Neural cell (in vitro differentiated cells): ENCODE measurements at regions not wholly inside any gene's neighbourhood (a gene's known extent, or its start where the extent isn't known, plus 50 kb on each side); places are given as distances from the start of the nearest gene placed in this dataset.

Experiments used
- H2AFZ ChIP-seq: fragments of 200-600, 300-800 bp; sonication (generic), shearing (Covaris generic); 2 replicates; pipeline ENCODE4 v1.6.0; 2014; ENCODE audit warnings: low read depth, mild to moderate bottlenecking, antibody characterized with exemption, low read length, moderate library complexity
- H3F3A ChIP-seq: fragments of 200-600 bp; shearing (Covaris generic); 2 replicates; pipeline ENCODE4 v1.6.1; 2016; ENCODE audit warnings: mild to moderate bottlenecking, moderate library complexity, mixed read lengths, antibody characterized with exemption, low read length; ENCODE audit not compliant: insufficient read depth, poor library complexity, severe bottlenecking
- H3K27ac ChIP-seq: fragments of 200-600, 300-800 bp; sonication (generic), shearing (Covaris generic); 2 replicates; pipeline ENCODE4 v1.5.1; 2014; ENCODE audit warnings: mild to moderate bottlenecking, low read length, moderate library complexity
- H3K27me3 ChIP-seq: fragments of 300-800, 200-600 bp; sonication (generic), shearing (Covaris generic); 2 replicates; pipeline ENCODE4 v1.6.0; 2014; ENCODE audit warnings: mild to moderate bottlenecking, low read depth, low read length, moderate library complexity; ENCODE audit not compliant: insufficient read depth
- H3K36me3 ChIP-seq: fragments of 300-800, 200-600 bp; sonication (generic), shearing (Covaris generic); 2 replicates; pipeline ENCODE4 v1.5.1; 2014; ENCODE audit warnings: mild to moderate bottlenecking, antibody characterized with exemption, low read length, moderate library complexity; ENCODE audit not compliant: insufficient read depth
- H3K4me2 ChIP-seq: fragments of 300-800, 200-600 bp; sonication (generic), shearing (Covaris generic); 2 replicates; pipeline ENCODE4 v1.6.0; 2014; ENCODE audit warnings: mild to moderate bottlenecking, low read length
- H3K4me3 ChIP-seq: fragments of 300-800, 200-600 bp; sonication (generic), shearing (Covaris generic); 2 replicates; pipeline ENCODE4 v1.5.1; 2014; ENCODE audit warnings: mild to moderate bottlenecking, low read length, moderate library complexity
- H3K79me2 ChIP-seq: fragments of 200-600 bp; shearing (Covaris generic); replicated peaks from 2 replicates; pipeline ENCODE4 v1.6.0; 2014; ENCODE audit warnings: mild to moderate bottlenecking, low read length, moderate library complexity; ENCODE audit not compliant: insufficient read depth
- H3K9ac ChIP-seq: fragments of 300-800, 200-600 bp; sonication (generic), shearing (Covaris generic); 2 replicates; pipeline ENCODE4 v1.6.1; 2016; ENCODE audit warnings: mild to moderate bottlenecking, low read length, mixed read lengths
- H3K9me2 ChIP-seq: fragments of 200-600 bp; shearing (Covaris generic); 2 replicates; pipeline ENCODE4 v1.6.1; 2016; ENCODE audit warnings: mild to moderate bottlenecking, low read length, mixed read lengths; ENCODE audit not compliant: insufficient read depth
- H3K9me3 ChIP-seq: fragments of 200-600, 300-800 bp; sonication (generic), shearing (Covaris generic); 2 replicates; pipeline ENCODE4 v1.6.1; 2016; ENCODE audit warnings: mild to moderate bottlenecking, mixed run types, low read length, moderate library complexity, mixed read lengths
- H4K20me1 ChIP-seq: fragments of 200-600 bp; shearing (Covaris generic); 2 replicates; pipeline ENCODE4 v1.6.1; 2016; ENCODE audit warnings: mild to moderate bottlenecking, mixed run types; ENCODE audit not compliant: insufficient read depth
- CTCF ChIP-seq: fragments of 450-650 bp; IDR thresholded peaks from 2 replicates; pipeline ENCODE4 v1.5.1; 2014; ENCODE audit warnings: antibody characterized with exemption, mild to moderate bottlenecking, moderate library complexity; ENCODE audit not compliant: poor library complexity, severe bottlenecking
- EP300 ChIP-seq: fragments of 450-650 bp; conservative IDR thresholded peaks from 2 replicates; pipeline ENCODE4 v1.6.1; 2014; ENCODE audit warnings: antibody characterized with exemption, mild to moderate bottlenecking, moderate library complexity; ENCODE audit not compliant: poor library complexity, severe bottlenecking
- EZH2 ChIP-seq: fragments of 200-600, 300-800 bp; shearing (Covaris generic), sonication (generic); IDR thresholded peaks from 2 replicates; pipeline ENCODE4 v1.6.1; 2014; ENCODE audit warnings: antibody characterized with exemption, low read length, borderline replicate concordance, mild to moderate bottlenecking; ENCODE audit not compliant: insufficient read depth, poor library complexity, severe bottlenecking
- MXI1 ChIP-seq: fragments of 450-650 bp; conservative IDR thresholded peaks from 2 replicates; pipeline ENCODE4 v1.6.1; 2014; ENCODE audit warnings: antibody characterized with exemption, mild to moderate bottlenecking; ENCODE audit not compliant: poor library complexity, severe bottlenecking
- POLR2AphosphoS5 ChIP-seq: IDR thresholded peaks from 2 replicates; pipeline ENCODE4 v1.6.1; 2012
- RAD21 ChIP-seq: fragments of 450-650 bp; conservative IDR thresholded peaks from 2 replicates; pipeline ENCODE4 v1.6.1; 2014; ENCODE audit warnings: antibody characterized with exemption, mild to moderate bottlenecking, moderate library complexity
- REST ChIP-seq: IDR thresholded peaks from 2 replicates; pipeline ENCODE4 v1.6.1; 2012; ENCODE audit warnings: borderline replicate concordance
- SMC3 ChIP-seq: fragments of 450-650 bp; conservative IDR thresholded peaks from 2 replicates; pipeline ENCODE4 v1.6.1; 2014; ENCODE audit warnings: antibody characterized with exemption, mild to moderate bottlenecking, moderate library complexity; ENCODE audit not compliant: poor library complexity
- TAF1 ChIP-seq: IDR thresholded peaks from 2 replicates; pipeline ENCODE4 v1.6.1; 2012; ENCODE audit warnings: low read depth

GRCh38 chr16:52834736-52835465 lies 217.8 kb downstream of the CHD9NB start:
- Histone ChIP-seq H3K36me3 (no peaks in the 10 kb centered on the region), H3K79me2 (no peaks in the 10 kb centered on the region), H2AFZ (no peak overlapping the region), H3K9me2 (no peaks in the 10 kb centered on the region), H3K9me3 (no peaks in the 10 kb centered on the region), H4K20me1 (no peaks in the 10 kb centered on the region), H3K4me2 (no peak overlapping the region), H3F3A (no peaks in the 10 kb centered on the region), H3K27ac (no peak overlapping the region), H3K4me3 (no peak overlapping the region), H3K9ac (no peak overlapping the region), H3K27me3 (no peaks in the 10 kb centered on the region)
- no peak for TF ChIP-seq POLR2AphosphoS5
- TF ChIP-seq REST = no peak
- TF ChIP-seq CTCF = no peak
- no peak for TF ChIP-seq EZH2
- TF ChIP-seq TAF1 = no peak
- no peak for TF ChIP-seq MXI1
- no peak for TF ChIP-seq RAD21
- no peak for TF ChIP-seq EP300
- no peak for TF ChIP-seq SMC3

- Histone ChIP-seq H3K36me3 (no peaks in the 10 kb centered on the region), H2AFZ (no peak overlapping the region), H3K9ac (no peak overlapping the region), H3K27ac (no peak overlapping the region), H4K20me1 (no peaks in the 10 kb centered on the region), H3K4me3 (no peak overlapping the region), H3K4me2 (no peak overlapping the region), H3K9me2 (no peaks in the 10 kb centered on the region), H3F3A (no peaks in the 10 kb centered on the region), H3K79me2 (no peaks in the 10 kb centered on the region), H3K27me3 (no peaks in the 10 kb centered on the region), H3K9me3 (no peaks in the 10 kb centered on the region)
- TF ChIP-seq TAF1 = no peak
- TF ChIP-seq CTCF = no peak
- TF ChIP-seq EZH2 = no peak
- no peak for TF ChIP-seq MXI1
- no peak for TF ChIP-seq REST
- TF ChIP-seq SMC3 = no peak
- TF ChIP-seq EP300 = no peak
- no peak for TF ChIP-seq RAD21
- no peak for TF ChIP-seq POLR2AphosphoS5
Observed at GRCh38 chr16:52832771-52833170, 219.9 kb downstream of the CHD9NB start.
